H1 (cell line): ENCODE measurements at regions not wholly inside any gene's neighbourhood (a gene's known extent, or its start where the extent isn't known, plus 50 kb on each side); places are given as distances from the start of the nearest gene placed in this dataset.

Experiments used
- CTBP2 ChIP-seq: IDR thresholded peaks from 2 replicates; pipeline ENCODE4 v1.7.0; 2011; ENCODE audit warnings: borderline replicate concordance, mild to moderate bottlenecking, moderate library complexity, mixed read lengths, low read length; ENCODE audit not compliant: insufficient read depth, insufficient read length
- GTF2F1 ChIP-seq: IDR thresholded peaks from 2 replicates; pipeline ENCODE4 v1.6.1; 2012; ENCODE audit warnings: low read depth, low read length, improper control_type of control experiment, borderline replicate concordance
- MAX ChIP-seq: IDR thresholded peaks from 2 replicates; pipeline ENCODE4 v1.6.1; 2012; ENCODE audit warnings: inconsistent platforms
- PHF8 ChIP-seq: fragments of 200-600 bp; sonication (generic); conservative IDR thresholded peaks from 2 replicates; pipeline ENCODE4 v1.7.1; 2012; ENCODE audit warnings: low read depth, mild to moderate bottlenecking, inconsistent platforms, low read length, moderate library complexity
- RNF2 ChIP-seq: fragments of 200-900, 300-1000 bp; sonication (generic); IDR thresholded peaks from 2 replicates; pipeline ENCODE4 v1.7.1; 2016; ENCODE audit warnings: borderline replicate concordance, low read depth, mild to moderate bottlenecking, antibody characterized with exemption, low read length; ENCODE audit not compliant: poor library complexity, severe bottlenecking; ENCODE audit errors: missing control alignments
- SIRT6 ChIP-seq: IDR thresholded peaks from one replicate; pipeline ENCODE4 v1.7.1; 2012; ENCODE audit warnings: low read length, inconsistent platforms
- SP4 ChIP-seq: IDR thresholded peaks from 2 replicates; pipeline ENCODE4 v1.6.1; 2012; ENCODE audit warnings: low read length, inconsistent platforms
- YY1 ChIP-seq: IDR thresholded peaks from 2 replicates; pipeline ENCODE4 v1.6.1; 2011; ENCODE audit warnings: low read depth, mild to moderate bottlenecking, low read length

DNA sequence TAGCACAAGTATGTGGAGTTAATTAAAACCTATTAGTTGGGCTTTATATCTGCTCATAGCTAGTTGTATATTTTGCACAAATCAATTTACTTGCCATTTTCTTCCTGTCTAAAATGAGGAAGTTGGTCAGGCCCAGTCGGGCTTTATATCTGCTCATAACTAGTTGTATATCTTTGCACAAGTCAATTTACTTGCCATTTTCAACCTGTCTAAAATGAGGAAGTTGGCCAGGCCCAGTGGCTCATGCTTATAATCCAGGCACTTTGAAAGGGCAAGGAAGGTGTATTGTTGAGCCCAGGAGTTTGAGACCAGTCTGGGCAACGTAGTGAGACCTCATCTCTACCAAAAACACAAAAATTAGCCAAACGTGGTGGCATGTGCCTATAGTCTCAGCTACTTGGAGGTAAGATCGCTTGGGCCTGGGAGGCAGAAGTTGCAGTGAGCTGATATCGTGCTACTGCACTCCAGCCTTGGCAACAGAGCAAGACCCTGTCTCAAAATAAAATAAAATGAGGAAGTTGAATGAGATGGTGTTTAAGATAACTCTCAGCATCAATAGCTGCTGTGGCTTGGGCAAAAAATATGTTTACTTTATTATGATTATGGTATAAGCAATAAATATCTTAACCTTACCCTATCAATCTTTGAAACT lies 1558.6 kb upstream of the RAG2 start (continued):
- TF ChIP-seq MAX: no peak
- TF ChIP-seq YY1: no peak
- no peak for TF ChIP-seq PHF8
- no peak for TF ChIP-seq RNF2
- TF ChIP-seq GTF2F1: no peak
- no peak for TF ChIP-seq SP4
- TF ChIP-seq SIRT6: no peak
- no peak for TF ChIP-seq CTBP2
